ENCODE measurements at regions not wholly inside any gene's neighbourhood (a gene's known extent, or its start where the extent isn't known, plus 50 kb on each side); places are given as distances from the start of the nearest gene placed in this dataset.

DNA sequence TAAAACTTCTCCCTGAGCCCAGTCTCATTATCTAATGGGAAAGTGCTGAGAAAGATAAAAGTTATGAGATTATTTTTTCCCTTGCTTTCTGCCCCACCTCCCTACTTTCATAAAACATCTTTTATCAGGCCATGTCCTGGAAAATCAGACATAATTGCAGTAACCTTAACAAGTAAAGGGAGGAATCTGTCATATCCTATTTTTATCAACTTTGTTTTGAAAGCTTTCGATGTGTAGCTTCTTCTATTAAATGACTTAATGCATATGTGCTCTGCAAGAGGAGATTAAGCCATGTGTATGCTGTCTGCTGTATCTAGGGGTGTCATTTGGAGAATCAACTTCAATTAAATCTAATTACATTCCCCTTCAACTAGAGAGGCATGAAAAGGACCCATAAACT, 408.9 kb downstream of the CBLN4 start:
- no peak overlapping the region for H3K4me2 ChIP-seq (ENCODE audit: insufficient read depth, insufficient read length, low read length)

More for the DNA sequence above, 408.9 kb downstream of the CBLN4 start:
- Histone ChIP-seq H3K27ac (ENCODE audit: insufficient read length, low read depth, low read length) (no peak overlapping the region), H3K56ac (ENCODE audit: insufficient read length, low read depth, low read length) (no peak overlapping the region), H4K8ac (replicated peaks; ENCODE audit: insufficient read length, low read depth, low read length) (no peak overlapping the region), H3K23ac (ENCODE audit: insufficient read length, low read depth, low read length) (no peak overlapping the region), H2BK12ac (ENCODE audit: insufficient read length, low read depth, low read length) (no peak overlapping the region), H2BK120ac (ENCODE audit: low read depth, low read length, poor library complexity, severe bottlenecking) (no peak overlapping the region), H2BK15ac (ENCODE audit: low read depth, low read length) (no peak overlapping the region), H4K91ac (ENCODE audit: insufficient read length, low read depth, low read length) (no peak overlapping the region), H3T11ph (ENCODE audit: low read length) (no peak overlapping the region), H4K20me1 (ENCODE audit: control insufficient read depth, insufficient read depth, insufficient read length) (no peaks in the 10 kb centered on the region), H3K14ac (ENCODE audit: insufficient read depth, low read length) (no peak overlapping the region), H2AFZ (ENCODE audit: low read length) (no peak overlapping the region), H3K79me2 (ENCODE audit: insufficient read depth, low read length) (no peaks in the 10 kb centered on the region), H3K9ac (ENCODE audit: extremely low read depth, insufficient read length, low read length) (no peak overlapping the region), H4K5ac (ENCODE audit: insufficient read length, low read depth, low read length) (no peak overlapping the region), H3K4me1 (ENCODE audit: insufficient read depth, low read length) (no peaks in the 10 kb centered on the region), H2BK20ac (ENCODE audit: low read depth, low read length, poor library complexity, severe bottlenecking) (no peak overlapping the region), H3K18ac (ENCODE audit: insufficient read length, low read depth, low read length) (no peak overlapping the region), H3K23me2 (ENCODE audit: insufficient read length, low read depth, low read length, poor library complexity, severe bottlenecking) (no peaks in the 10 kb centered on the region), H2BK5ac (ENCODE audit: insufficient read length, low read length) (no peak overlapping the region), H3K9me3 (ENCODE audit: control insufficient read depth, low read depth, low read length) (no peaks in the 10 kb centered on the region), H3K27me3 (ENCODE audit: insufficient read depth, low read length) (no peaks in the 10 kb centered on the region), H2AK5ac (ENCODE audit: insufficient read length, low read length) (no peak overlapping the region), H3K79me1 (ENCODE audit: insufficient read depth, low read depth, low read length, poor library complexity, severe bottlenecking) (no peaks in the 10 kb centered on the region), H3K4ac (ENCODE audit: low read depth, low read length) (no peak overlapping the region)
- Mint-ChIP-seq H3K27ac (no peak overlapping the region), H3K4me1 (no peaks in the 10 kb centered on the region), H3K36me3 (ENCODE audit: insufficient read depth in 1 of 3, low read depth in 3 of 3) (no peaks in the 10 kb centered on the region), H3K27me3 (ENCODE audit: low read depth) (no peaks in the 10 kb centered on the region), H3K9me3 (no peaks in the 10 kb centered on the region), H3K4me3 (no peak overlapping the region)
- DNase-seq: no peak
- no CpG with 5 or more reads among the region's 1 CpG for WGBS (ENCODE audit: extremely low coverage, insufficient read length, low lambda C conversion rate)
- TF ChIP-seq, protein P1, sequence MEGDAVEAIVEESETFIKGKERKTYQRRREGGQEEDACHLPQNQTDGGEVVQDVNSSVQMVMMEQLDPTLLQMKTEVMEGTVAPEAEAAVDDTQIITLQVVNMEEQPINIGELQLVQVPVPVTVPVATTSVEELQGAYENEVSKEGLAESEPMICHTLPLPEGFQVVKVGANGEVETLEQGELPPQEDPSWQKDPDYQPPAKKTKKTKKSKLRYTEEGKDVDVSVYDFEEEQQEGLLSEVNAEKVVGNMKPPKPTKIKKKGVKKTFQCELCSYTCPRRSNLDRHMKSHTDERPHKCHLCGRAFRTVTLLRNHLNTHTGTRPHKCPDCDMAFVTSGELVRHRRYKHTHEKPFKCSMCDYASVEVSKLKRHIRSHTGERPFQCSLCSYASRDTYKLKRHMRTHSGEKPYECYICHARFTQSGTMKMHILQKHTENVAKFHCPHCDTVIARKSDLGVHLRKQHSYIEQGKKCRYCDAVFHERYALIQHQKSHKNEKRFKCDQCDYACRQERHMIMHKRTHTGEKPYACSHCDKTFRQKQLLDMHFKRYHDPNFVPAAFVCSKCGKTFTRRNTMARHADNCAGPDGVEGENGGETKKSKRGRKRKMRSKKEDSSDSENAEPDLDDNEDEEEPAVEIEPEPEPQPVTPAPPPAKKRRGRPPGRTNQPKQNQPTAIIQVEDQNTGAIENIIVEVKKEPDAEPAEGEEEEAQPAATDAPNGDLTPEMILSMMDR (conservative IDR thresholded peaks at IDR 0.05): no peak

All from H9 (cell line).